ENCODE measurements at regions not wholly inside any gene's neighbourhood (a gene's known extent, or its start where the extent isn't known, plus 50 kb on each side); places are given as distances from the start of the nearest gene placed in this dataset.

- no peak overlapping the region for H3K4me3 ChIP-seq (ENCODE audit: low read depth, poor library complexity, severe bottlenecking)
- DNase-seq (ENCODE audit: low spot score in 2 of 2), result no peak
- intact Hi-C loops (cut with DNase I; ENCODE audit: low total_unique reads), result no loop called here
- 72 to 78% methylated on average over 9 of the region's 9 CpGs for WGBS, 2 donors
- TF ChIP-seq, protein P1, sequence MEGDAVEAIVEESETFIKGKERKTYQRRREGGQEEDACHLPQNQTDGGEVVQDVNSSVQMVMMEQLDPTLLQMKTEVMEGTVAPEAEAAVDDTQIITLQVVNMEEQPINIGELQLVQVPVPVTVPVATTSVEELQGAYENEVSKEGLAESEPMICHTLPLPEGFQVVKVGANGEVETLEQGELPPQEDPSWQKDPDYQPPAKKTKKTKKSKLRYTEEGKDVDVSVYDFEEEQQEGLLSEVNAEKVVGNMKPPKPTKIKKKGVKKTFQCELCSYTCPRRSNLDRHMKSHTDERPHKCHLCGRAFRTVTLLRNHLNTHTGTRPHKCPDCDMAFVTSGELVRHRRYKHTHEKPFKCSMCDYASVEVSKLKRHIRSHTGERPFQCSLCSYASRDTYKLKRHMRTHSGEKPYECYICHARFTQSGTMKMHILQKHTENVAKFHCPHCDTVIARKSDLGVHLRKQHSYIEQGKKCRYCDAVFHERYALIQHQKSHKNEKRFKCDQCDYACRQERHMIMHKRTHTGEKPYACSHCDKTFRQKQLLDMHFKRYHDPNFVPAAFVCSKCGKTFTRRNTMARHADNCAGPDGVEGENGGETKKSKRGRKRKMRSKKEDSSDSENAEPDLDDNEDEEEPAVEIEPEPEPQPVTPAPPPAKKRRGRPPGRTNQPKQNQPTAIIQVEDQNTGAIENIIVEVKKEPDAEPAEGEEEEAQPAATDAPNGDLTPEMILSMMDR (IDR thresholded peaks at IDR 0.05), result no peak
- TF ChIP-seq POLR2A (IDR thresholded peaks at IDR 0.05), result no peak
These were observed 828.4 kb upstream of the SALL3 start for GRCh38 chr18:78151234-78151633.

DNA sequence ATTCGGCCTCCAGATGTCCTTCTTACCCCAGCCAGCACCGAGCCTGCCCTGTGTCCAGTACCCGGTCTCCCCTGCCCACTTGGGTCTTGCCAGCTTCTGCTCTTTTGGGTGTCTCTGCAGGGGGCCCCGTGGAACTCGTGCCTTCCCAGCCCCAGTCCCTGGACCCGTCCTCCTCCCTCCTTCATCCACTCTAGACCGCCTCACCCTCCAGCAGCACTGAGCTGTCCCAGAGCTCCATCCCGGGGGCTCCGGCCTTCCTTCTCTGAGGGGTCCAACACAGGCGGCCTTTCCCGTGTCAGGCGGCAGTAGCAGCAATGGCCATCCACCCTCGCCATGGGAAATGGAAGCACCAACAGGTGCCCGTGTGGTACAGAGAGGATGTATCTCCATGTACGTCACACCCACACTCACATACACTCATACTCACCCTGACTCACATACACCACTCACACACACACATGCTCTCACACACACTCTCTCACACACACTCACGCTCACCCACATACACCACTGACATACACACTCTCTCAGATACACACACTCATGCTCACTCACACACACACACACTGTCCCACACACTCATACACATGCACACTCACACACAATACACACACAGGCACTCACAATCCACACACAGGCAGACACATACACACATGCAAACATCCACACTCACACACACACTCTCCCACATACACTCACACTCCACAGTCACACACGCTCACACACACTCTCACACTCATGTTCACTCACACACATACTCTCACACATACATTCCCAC, 827.5 kb upstream of the SALL3 start:
- DNase-seq (ENCODE audit: low spot score in 2 of 2), result no peak
- H3K4me3 ChIP-seq (ENCODE audit: low read depth, poor library complexity, severe bottlenecking), result no peak overlapping the region
- intact Hi-C loops (cut with DNase I; ENCODE audit: low total_unique reads), result no loop called here
- no peak for TF ChIP-seq POLR2A (IDR thresholded peaks at IDR 0.05)
- TF ChIP-seq, protein P1 (IDR thresholded peaks at IDR 0.05), result no peak
- 89 to 93% methylated on average over 17 of the region's 17 CpGs for WGBS, 2 donors

DNA sequence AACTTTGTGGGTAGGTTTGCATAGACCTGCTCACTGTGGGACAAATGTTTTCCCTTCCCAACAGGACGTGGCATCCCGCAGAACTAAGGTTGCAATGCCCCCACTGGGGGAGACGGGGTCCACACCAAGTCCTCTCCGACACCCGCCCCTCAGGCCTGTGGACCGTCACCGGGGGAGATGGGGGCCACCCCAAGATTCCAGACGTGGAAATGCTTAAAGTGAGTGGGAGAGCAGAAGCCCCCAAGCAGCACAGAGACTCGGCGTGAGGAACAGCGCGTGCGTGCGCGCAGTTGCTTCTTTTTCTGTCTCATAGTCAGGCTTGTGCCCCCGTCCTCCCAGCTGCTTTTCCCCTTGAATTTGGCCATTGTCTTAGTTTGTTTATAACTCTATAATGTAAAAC, 826.3 kb upstream of the SALL3 start:
- WGBS, 2 donors, result 92 to 93% methylated on average over 16 of the region's 16 CpGs
- DNase-seq (ENCODE audit: low spot score in 2 of 2), result no peak
- intact Hi-C loops (cut with DNase I; ENCODE audit: low total_unique reads), result no loop called here
- no peak for TF ChIP-seq POLR2A (IDR thresholded peaks at IDR 0.05)
- TF ChIP-seq, protein P1 (IDR thresholded peaks at IDR 0.05), result no peak
- H3K4me3 ChIP-seq (ENCODE audit: low read depth, poor library complexity, severe bottlenecking), result no peak overlapping the region

GRCh38 chr18:78154444-78154843, 825.2 kb upstream of the SALL3 start:
- H3K4me3 ChIP-seq (ENCODE audit: low read depth, poor library complexity, severe bottlenecking), result no peak overlapping the region
- WGBS, 2 donors, result 78 to 86% methylated on average over 9 of the region's 9 CpGs
- DNase-seq (ENCODE audit: low spot score in 2 of 2), result no peak
- TF ChIP-seq, protein P1 (IDR thresholded peaks at IDR 0.05), result no peak
- TF ChIP-seq POLR2A (IDR thresholded peaks at IDR 0.05), result no peak
- intact Hi-C loops (cut with DNase I; ENCODE audit: low total_unique reads), result no loop called here

- DNase-seq (ENCODE audit: low spot score in 2 of 2), result no peak
- intact Hi-C loops (cut with DNase I; ENCODE audit: low total_unique reads), result no loop called here
- H3K4me3 ChIP-seq (ENCODE audit: low read depth, poor library complexity, severe bottlenecking), result no peak overlapping the region
- 66 to 87% methylated on average over 4 of the region's 4 CpGs for WGBS, 2 donors
- TF ChIP-seq, protein P1 (IDR thresholded peaks at IDR 0.05), result no peak
- no peak for TF ChIP-seq POLR2A (IDR thresholded peaks at IDR 0.05)
These were observed 824.8 kb upstream of the SALL3 start for GRCh38 chr18:78154853-78155252.

- DNase-seq (ENCODE audit: low spot score in 2 of 2), result no peak
- no peak for TF ChIP-seq POLR2A (IDR thresholded peaks at IDR 0.05)
- TF ChIP-seq, protein P1 (IDR thresholded peaks at IDR 0.05), result no peak
- intact Hi-C loops (cut with DNase I; ENCODE audit: low total_unique reads), result no loop called here
- H3K4me3 ChIP-seq (ENCODE audit: low read depth, poor library complexity, severe bottlenecking), result no peak overlapping the region
- 69% methylated on average over 1 of the region's 1 CpG for WGBS, 2 donors
These were observed 823.2 kb upstream of the SALL3 start for GRCh38 chr18:78156466-78156865.
